Mammary epithelial cell (primary cell): ENCODE measurements at regions not wholly inside any gene's neighbourhood (a gene's known extent, or its start where the extent isn't known, plus 50 kb on each side); places are given as distances from the start of the nearest gene placed in this dataset.

Source experiments
- EZH2 ChIP-seq: IDR thresholded peaks from 2 replicates; pipeline ENCODE4 v1.6.1; 2012; ENCODE audit warnings: low read length, inconsistent platforms, borderline replicate concordance
- TF ChIP-seq, protein P1 (sequence below), 2 donors: IDR thresholded peaks in 1 of 2; conservative IDR thresholded peaks in 1 of 2; 2 replicates each; pipeline ENCODE4 v1.5.1; 2011 to 2012; ENCODE audit warnings: inconsistent platforms in 2 of 2, low read length in 2 of 2, mild to moderate bottlenecking in 2 of 2, control low read depth in 1 of 2, low read depth in 1 of 2; ENCODE audit not compliant: insufficient read depth in 1 of 2; ENCODE audit errors: extremely low read depth in 1 of 2

DNA sequence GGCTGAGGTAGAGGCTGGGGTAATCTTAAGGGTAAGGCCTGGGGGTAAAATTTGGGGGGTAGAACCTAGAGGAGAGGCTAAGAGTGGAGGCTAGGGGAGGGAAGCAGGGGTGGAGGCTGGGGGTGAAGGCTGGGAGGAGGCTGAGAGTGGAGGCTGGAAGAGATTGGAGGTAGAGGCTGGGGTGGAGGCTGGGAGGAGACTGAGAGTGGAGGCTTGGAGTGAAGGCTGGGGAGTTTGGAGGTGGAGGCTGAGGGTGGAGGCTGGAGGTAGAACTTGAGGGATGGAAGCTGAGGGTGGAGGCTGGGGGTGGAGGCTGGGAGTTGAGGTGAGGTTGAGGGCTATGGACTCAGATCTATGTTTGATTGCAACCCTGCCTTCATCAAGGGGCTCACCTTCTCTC is 333.6 kb downstream of the C16orf95 start:
- no peak for TF ChIP-seq EZH2
- TF ChIP-seq, protein P1, sequence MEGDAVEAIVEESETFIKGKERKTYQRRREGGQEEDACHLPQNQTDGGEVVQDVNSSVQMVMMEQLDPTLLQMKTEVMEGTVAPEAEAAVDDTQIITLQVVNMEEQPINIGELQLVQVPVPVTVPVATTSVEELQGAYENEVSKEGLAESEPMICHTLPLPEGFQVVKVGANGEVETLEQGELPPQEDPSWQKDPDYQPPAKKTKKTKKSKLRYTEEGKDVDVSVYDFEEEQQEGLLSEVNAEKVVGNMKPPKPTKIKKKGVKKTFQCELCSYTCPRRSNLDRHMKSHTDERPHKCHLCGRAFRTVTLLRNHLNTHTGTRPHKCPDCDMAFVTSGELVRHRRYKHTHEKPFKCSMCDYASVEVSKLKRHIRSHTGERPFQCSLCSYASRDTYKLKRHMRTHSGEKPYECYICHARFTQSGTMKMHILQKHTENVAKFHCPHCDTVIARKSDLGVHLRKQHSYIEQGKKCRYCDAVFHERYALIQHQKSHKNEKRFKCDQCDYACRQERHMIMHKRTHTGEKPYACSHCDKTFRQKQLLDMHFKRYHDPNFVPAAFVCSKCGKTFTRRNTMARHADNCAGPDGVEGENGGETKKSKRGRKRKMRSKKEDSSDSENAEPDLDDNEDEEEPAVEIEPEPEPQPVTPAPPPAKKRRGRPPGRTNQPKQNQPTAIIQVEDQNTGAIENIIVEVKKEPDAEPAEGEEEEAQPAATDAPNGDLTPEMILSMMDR (conservative IDR thresholded peaks at IDR 0.05 in 1 of 2, IDR thresholded peaks at IDR 0.05 in 1 of 2; ENCODE audit: extremely low read depth in 1 of 2, insufficient read depth in 1 of 2, low read depth in 1 of 2, low read length in 2 of 2), result no peak
